Choroid plexus epithelial cell (primary cell): ENCODE measurements at regions not wholly inside any gene's neighbourhood (a gene's known extent, or its start where the extent isn't known, plus 50 kb on each side); places are given as distances from the start of the nearest gene placed in this dataset.

Experiments used
- DNase-seq: peaks from one replicate; pipeline ENCODE4 v3.0.0-alpha.2; 2010; ENCODE audit warnings: low read depth
- H3K4me3 ChIP-seq: 2 replicates; pipeline ENCODE4 v1.5.1; 2011; ENCODE audit warnings: low read depth, mild to moderate bottlenecking, control low read depth, low read length, moderate library complexity
- CTCF ChIP-seq: conservative IDR thresholded peaks from 2 replicates; pipeline ENCODE4 v1.5.1; 2011; ENCODE audit warnings: low read depth, mild to moderate bottlenecking, control low read depth, inconsistent platforms, low read length, moderate library complexity

GRCh38 chr13:61954092-61954491 is 538.4 kb upstream of the PCDH20 start:
- peak; percentile 38 for TF ChIP-seq CTCF
- DNase-seq: peak; percentile 40
- no peak overlapping the region for H3K4me3 ChIP-seq

GRCh38 chr13:61950828-61951227 is 535.2 kb upstream of the PCDH20 start:
- no peak for TF ChIP-seq CTCF
- no peak overlapping the region for H3K4me3 ChIP-seq
- DNase-seq: no peak

- TF ChIP-seq CTCF: no peak
- no peak for DNase-seq
- H3K4me3 ChIP-seq: no peak overlapping the region
Measured at GRCh38 chr13:61944329-61944929, 528.8 kb upstream of the PCDH20 start.

GRCh38 chr13:61935710-61936109 is 520.1 kb upstream of the PCDH20 start:
- H3K4me3 ChIP-seq: no peak overlapping the region
- no peak for TF ChIP-seq CTCF
- no peak for DNase-seq

- no peak overlapping the region for H3K4me3 ChIP-seq
- no peak for TF ChIP-seq CTCF
- DNase-seq: no peak
Measured at GRCh38 chr13:61927648-61928047, 512.0 kb upstream of the PCDH20 start.

GRCh38 chr13:61918841-61919240 is 503.2 kb upstream of the PCDH20 start:
- TF ChIP-seq CTCF: no peak
- no peak for DNase-seq
- no peak overlapping the region for H3K4me3 ChIP-seq

- no peak for TF ChIP-seq CTCF
- DNase-seq: no peak
- H3K4me3 ChIP-seq: no peak overlapping the region
Measured at GRCh38 chr13:61916483-61916882, 500.8 kb upstream of the PCDH20 start.
